BE2C (cell line): ENCODE measurements at regions not wholly inside any gene's neighbourhood (a gene's known extent, or its start where the extent isn't known, plus 50 kb on each side); places are given as distances from the start of the nearest gene placed in this dataset.

Experiments used
- DNase-seq: peaks from one replicate; pipeline ENCODE4 v3.0.0-alpha.2; 2020
- H3K27me3 ChIP-seq: fragments of 250-450 bp; sonication (Bioruptor Pico); 2 replicates; pipeline ENCODE4 v1.5.1; 2020; ENCODE audit warnings: mild to moderate bottlenecking
- H3K36me3 ChIP-seq: fragments of 250-450 bp; sonication (Bioruptor Pico); 2 replicates; pipeline ENCODE4 v1.5.1; 2020; ENCODE audit warnings: mild to moderate bottlenecking
- H3K4me1 ChIP-seq: fragments of 250-450 bp; sonication (Bioruptor Pico); 2 replicates; pipeline ENCODE4 v1.5.1; 2020
- H3K4me3 ChIP-seq: 2 replicates; pipeline ENCODE4 v1.5.1; 2011; ENCODE audit warnings: low read depth, low read length
- H3K9me3 ChIP-seq: fragments of 250-450 bp; sonication (Bioruptor Pico); 2 replicates; pipeline ENCODE4 v1.5.1; 2020
- TF ChIP-seq, protein P1 (sequence below): IDR thresholded peaks from 2 replicates; pipeline ENCODE4 v1.5.1; 2012; ENCODE audit warnings: mild to moderate bottlenecking, low read depth, low read length

DNA sequence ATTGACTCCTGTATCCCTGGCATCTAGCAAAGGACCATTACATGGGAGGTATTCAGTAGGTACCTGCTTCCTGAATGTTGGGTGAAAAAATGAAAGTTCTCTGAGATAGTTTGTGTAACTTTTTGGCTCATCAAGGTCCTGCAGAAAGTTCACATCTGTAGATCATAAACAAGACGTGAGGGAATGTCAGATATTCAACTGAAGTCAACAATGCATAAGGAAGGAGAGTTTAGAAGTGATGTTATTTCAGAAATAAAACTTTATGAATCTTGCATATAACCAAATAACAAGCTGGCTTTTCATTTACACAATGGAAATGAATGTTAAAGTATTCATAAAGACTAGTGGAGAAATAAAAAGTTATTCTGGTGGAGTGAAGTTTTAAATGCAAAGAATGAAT, 73.4 kb upstream of the RBMS3 start:
- no peak for DNase-seq
- Histone ChIP-seq H3K27me3 (no peaks in the 10 kb centered on the region), H3K4me1 (no peaks in the 10 kb centered on the region), H3K4me3 (no peak overlapping the region), H3K36me3 (no peaks in the 10 kb centered on the region), H3K9me3 (no peaks in the 10 kb centered on the region)
- TF ChIP-seq, protein P1, sequence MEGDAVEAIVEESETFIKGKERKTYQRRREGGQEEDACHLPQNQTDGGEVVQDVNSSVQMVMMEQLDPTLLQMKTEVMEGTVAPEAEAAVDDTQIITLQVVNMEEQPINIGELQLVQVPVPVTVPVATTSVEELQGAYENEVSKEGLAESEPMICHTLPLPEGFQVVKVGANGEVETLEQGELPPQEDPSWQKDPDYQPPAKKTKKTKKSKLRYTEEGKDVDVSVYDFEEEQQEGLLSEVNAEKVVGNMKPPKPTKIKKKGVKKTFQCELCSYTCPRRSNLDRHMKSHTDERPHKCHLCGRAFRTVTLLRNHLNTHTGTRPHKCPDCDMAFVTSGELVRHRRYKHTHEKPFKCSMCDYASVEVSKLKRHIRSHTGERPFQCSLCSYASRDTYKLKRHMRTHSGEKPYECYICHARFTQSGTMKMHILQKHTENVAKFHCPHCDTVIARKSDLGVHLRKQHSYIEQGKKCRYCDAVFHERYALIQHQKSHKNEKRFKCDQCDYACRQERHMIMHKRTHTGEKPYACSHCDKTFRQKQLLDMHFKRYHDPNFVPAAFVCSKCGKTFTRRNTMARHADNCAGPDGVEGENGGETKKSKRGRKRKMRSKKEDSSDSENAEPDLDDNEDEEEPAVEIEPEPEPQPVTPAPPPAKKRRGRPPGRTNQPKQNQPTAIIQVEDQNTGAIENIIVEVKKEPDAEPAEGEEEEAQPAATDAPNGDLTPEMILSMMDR: no peak

DNA sequence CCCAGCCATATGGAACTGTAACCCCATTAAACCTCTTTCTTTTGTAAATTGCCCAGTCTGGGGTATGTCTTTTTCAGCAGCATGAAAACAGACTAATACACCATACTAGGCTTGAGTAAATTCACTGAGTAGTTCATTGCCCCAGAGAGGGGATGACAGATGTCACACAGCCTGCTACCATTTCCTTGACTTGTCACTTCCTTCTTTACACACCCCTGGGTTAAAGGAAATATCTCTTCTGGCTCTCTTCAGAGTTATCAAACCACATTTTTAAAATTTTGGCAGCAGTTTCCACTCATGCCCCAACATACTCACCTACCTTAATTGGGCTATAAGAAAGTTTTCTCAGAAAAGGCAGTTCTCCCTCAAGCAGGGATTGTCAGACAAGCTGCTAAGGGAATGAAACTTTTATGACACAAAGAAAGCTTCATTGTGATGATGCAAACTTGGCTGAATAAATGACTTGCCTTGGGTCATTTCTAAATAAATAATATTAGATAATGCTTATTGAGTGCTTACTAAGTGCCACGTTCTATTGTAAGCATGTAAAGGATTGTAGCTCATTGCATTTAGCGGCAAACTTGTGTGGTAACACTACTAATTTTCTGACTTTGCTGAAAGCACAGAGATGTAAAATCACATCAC, 68.0 kb upstream of the RBMS3 start:
- Histone ChIP-seq H3K9me3 (no peaks in the 10 kb centered on the region), H3K4me3 (no peak overlapping the region), H3K36me3 (no peaks in the 10 kb centered on the region), H3K4me1 (no peaks in the 10 kb centered on the region), H3K27me3 (no peaks in the 10 kb centered on the region)
- no peak for DNase-seq
- TF ChIP-seq, protein P1: no peak

DNA sequence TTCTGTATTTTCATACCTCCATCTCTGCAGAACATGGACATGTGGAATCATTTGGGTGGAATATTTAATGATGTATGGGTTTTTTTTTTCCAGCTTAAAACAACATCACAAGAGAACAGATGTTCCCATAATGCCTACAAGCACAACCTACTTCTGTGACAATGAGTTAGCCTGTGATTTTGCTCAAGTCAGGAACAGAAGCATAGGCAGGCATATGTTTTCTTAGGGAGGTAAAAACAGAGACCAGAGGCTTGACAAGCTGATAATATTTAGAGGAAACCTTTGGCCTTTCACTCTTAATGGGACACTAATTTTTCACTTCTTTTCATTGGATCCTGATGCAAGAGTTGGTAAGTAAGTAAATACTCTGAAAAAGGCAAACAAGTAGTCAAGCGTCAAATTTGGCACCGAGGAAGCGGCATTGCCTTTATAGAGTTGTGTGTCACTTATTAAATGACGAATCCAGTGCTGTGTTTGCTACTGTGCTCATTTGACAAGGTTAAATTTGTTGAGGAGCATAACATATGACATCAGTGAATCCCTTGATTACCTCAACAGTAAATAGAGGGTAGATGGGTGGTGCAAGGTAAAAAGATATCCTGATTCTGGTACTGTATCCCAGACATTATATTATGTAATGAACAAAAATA, 66.7 kb upstream of the RBMS3 start:
- no peaks in the 10 kb centered on the region for H3K4me1 ChIP-seq
- H3K9me3 ChIP-seq: no peaks in the 10 kb centered on the region
- no peaks in the 10 kb centered on the region for H3K36me3 ChIP-seq
- TF ChIP-seq, protein P1: no peak
- H3K4me3 ChIP-seq: no peak overlapping the region
- H3K27me3 ChIP-seq: no peaks in the 10 kb centered on the region
- DNase-seq: no peak

DNA sequence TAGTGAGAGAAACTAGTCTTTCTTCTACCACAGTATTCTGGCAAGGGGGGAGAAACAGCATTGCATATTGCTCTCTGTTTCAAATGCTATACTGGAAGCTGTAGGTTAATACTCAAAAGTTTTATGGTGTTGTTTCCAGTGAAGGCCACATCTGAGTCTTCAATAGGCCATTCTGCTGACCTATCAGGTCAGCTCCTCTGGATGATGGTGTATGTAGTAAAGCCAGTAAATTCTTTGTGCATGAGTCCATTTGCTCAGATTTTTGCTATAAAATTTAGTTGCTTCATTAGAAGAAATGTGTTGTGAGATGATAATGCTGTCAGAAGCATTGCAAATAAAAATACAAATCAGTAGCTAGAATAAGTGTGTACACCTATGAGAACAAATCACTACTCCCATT, 64.9 kb upstream of the RBMS3 start:
- no peaks in the 10 kb centered on the region for H3K9me3 ChIP-seq
- DNase-seq: no peak
- TF ChIP-seq, protein P1: no peak

DNA sequence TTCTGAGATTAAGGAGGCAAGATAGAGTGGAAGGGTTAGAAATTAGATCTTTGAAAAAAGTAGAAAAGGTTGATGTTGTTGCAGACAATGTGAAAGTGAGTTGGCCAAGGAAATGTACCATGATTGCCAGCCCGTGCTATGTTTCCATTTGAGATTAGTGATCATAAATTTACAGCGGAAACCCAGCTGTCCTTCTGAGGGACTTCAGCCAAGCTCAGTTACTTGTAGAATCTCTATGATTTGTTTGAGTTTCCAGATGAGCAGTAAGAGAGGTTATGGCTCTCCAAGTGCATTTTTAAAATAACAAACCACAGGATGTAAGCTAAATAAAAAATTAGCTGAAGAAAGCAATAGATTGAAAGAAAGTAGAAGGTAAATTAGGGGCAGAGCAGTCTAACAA, 54.2 kb upstream of the RBMS3 start:
- no peaks in the 10 kb centered on the region for H3K27me3 ChIP-seq
- TF ChIP-seq, protein P1: no peak
- no peak for DNase-seq
- no peaks in the 10 kb centered on the region for H3K4me1 ChIP-seq
- no peaks in the 10 kb centered on the region for H3K9me3 ChIP-seq
- no peaks in the 10 kb centered on the region for H3K36me3 ChIP-seq
- H3K4me3 ChIP-seq: no peak overlapping the region

More for the DNA sequence above, 64.9 kb upstream of the RBMS3 start:
- Histone ChIP-seq H3K4me1 (no peaks in the 10 kb centered on the region), H3K4me3 (no peak overlapping the region), H3K36me3 (no peaks in the 10 kb centered on the region), H3K27me3 (no peaks in the 10 kb centered on the region)

DNA sequence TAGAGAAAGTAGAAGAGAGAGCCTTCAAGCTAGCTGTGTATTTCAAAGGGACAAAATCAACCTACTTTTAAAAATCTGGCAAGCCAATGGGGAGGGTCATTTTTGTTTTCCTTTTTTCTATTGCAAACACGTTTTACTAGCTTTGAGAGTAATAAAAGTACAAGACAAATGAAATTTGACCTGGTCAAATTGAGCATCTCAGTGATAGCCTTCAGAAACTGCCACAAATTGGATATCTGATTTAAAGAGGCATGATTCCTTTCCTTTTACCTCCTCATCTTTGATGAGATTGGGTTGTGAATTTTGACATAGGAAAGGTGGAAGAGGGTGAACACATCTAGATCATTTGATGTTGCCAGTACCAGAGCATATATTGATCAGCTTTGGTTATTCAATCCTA, 53.6 kb upstream of the RBMS3 start:
- Histone ChIP-seq H3K4me3 (no peak overlapping the region), H3K4me1 (no peaks in the 10 kb centered on the region), H3K27me3 (no peaks in the 10 kb centered on the region), H3K36me3 (no peaks in the 10 kb centered on the region), H3K9me3 (no peaks in the 10 kb centered on the region)
- DNase-seq: no peak
- TF ChIP-seq, protein P1: no peak
